ENCODE measurements at regions not wholly inside any gene's neighbourhood (a gene's known extent, or its start where the extent isn't known, plus 50 kb on each side); places are given as distances from the start of the nearest gene placed in this dataset.

DNA sequence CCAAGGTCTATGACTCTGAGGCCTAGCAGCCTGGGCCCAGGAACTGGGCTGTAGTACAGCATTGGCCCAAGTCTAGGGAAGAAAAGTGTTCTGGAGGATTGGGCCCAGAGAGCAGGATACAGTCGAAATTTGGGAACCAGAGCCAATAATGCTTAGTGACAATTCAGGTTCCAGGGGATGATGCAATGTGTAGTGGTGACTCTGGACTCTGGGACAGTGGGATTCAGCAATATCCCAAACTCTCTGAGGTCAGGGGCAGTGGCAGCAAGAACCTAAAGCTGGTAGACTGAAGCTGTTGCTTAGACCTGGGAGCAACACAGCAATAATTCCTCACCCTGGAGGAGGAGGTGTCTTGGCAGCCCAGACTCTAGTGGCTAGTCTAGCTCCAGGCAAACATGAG lies 545.5 kb upstream of the ARGLU1 start:
- DNase-seq (ENCODE audit: low read depth in 2 of 2), result no peak

DNA sequence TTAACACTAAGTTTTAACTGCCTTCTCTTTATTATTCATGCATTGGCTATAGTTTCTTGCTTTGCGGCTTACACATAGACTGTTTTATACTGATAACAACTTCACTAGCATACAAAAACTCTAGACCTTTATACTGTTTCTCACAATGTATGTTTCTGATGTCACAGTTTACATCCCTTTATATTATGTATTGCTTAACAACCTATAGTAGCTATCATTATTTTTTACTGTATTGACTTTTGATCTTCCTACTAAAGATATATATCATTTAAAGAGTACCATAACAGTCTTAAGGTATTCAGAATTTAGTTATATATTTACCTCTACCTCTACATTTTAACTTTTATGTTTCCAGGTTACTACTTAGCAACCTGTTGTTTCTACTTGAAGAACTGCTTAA lies 543.3 kb upstream of the ARGLU1 start:
- DNase-seq (ENCODE audit: low read depth in 2 of 2), result no peak

DNA sequence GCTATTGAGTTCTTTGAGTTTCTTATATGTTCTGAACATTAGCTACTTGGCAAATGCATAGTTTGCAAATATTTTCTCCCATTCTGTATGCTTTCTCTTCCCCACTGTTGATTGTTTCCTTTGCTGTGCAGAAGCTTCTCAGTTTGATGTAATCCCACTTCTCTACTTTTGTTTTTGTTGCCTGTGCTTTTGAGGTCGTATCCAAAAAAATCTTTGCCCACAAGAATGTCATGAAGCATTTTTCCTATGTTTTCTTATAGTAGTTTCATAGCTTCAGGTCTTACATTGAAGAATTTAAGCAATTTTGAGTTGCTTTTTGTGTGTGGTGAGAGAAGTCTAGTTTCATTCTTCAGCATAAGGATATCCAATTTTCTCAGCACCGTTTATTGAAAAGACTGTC lies 536.7 kb upstream of the ARGLU1 start:
- no peak for DNase-seq (ENCODE audit: low read depth in 2 of 2)

GRCh38 chr13:107102676-107103075 lies 534.7 kb upstream of the ARGLU1 start:
- no peak for DNase-seq (ENCODE audit: low read depth in 2 of 2)

DNA sequence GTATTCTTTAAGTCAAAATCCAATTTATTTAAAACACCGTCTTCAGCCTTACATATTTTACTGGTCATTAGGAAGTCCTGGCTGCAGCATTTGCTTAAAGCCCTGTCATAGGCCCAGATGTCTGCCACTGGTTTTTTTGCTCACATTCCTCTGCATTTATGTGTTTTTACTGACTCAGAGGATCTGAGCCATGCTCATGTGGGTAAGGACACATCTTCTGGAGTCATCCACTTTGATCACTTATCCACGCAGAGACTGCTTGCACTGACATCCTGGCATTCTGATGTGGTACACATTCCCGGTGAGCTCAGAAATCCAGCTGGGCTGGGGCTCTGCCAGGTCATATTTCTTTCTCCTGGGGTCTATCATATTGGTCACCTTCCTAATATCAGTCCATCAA lies 531.7 kb upstream of the ARGLU1 start:
- DNase-seq (ENCODE audit: low read depth in 2 of 2), result no peak

DNA sequence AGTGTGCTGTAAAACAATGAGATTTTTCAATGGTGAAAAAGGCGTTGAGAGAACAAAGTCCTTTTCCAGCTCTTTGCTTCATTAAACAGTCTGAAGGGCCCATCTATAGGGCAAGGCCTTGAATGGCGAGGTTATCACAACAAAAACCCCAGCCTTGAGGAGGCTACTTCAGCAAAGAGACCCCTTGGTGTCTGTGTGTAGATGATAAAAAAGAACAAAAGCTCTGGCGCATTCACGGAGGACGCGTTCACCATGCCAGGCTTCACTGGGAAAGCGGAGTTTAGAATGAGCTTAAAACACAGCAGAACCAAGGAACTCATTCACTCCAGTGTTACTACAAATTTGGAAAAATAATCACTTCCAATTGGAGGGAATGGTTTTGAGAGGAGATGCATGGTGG lies 530.0 kb upstream of the ARGLU1 start:
- DNase-seq (ENCODE audit: low read depth in 2 of 2), result no peak

GRCh38 chr13:107095876-107096275 lies 527.9 kb upstream of the ARGLU1 start:
- DNase-seq (ENCODE audit: low read depth in 2 of 2), result no peak

DNA sequence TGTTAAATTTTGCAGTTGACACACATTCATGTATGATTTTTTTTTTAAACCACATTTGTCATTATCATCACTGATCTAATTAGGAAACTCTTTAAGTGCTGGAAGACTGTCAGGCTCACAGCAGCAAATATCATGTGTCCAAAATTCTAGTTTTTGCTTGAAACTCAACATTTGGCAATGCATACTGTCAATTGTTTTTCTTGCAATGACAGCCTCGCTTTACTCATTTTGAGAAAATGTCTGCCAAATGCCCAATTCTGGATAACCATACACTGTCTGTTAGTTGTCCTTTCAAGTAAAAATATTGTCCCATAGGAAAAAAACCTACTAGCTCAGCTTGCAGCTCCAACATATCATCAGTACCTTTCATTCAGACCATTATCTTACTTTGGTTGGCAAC lies 523.9 kb upstream of the ARGLU1 start:
- DNase-seq (ENCODE audit: low read depth in 2 of 2), result no peak

DNA sequence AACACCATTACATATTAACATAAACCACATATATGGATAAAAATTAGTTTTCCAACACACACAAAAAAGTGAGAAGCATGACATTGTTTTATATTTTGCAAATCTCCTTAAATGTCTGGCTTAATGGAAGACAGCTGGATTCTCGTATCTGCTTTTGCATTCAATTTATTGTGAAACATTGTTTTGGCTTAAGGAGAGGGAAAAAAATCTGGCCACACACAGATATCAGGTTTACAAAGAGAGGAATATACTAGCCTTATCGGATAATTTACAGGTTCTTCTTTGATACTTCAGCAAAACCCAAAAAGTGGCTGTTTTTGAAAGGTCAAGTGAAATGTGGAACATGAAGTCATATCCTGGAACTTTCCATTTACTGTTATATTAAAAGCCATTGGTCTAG lies 523.5 kb upstream of the ARGLU1 start:
- DNase-seq (ENCODE audit: low read depth in 2 of 2), result no peak

GRCh38 chr13:107088061-107088460 lies 520.1 kb upstream of the ARGLU1 start:
- DNase-seq (ENCODE audit: low read depth in 2 of 2), result no peak

DNA sequence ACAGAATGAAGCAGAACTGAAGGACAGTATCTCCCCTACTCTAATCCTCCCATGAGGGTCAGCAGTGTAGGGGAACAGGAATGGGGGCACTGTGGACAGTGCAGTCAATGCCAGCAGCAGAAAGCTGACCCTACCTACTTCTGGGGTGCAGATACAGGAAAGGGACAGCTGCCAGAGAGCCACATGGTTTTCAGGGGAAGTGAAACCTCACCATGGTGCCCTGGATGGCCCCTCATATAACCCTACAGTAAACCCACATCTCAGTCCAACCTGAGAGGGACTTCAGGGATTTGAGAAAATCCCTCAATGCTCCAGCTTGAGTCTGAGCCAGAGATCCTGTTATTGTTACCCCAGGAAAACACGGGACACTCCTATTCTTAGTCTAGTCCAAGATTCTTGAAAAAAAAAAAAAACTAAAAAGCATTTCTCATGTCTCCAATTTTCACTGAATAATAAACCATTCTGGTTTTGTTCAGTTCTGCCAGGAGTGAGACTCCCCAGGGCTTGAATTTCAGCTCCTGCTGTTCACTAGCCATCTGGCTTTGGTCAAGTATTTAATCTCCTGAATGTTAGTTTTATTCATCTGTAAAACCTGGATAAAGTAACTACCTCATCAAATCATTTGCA lies 511.6 kb upstream of the ARGLU1 start:
- DNase-seq (ENCODE audit: low read depth in 2 of 2), result no peak

GRCh38 chr13:107078229-107078765 lies 510.4 kb upstream of the ARGLU1 start:
- DNase-seq (ENCODE audit: low read depth in 2 of 2), result no peak

DNA sequence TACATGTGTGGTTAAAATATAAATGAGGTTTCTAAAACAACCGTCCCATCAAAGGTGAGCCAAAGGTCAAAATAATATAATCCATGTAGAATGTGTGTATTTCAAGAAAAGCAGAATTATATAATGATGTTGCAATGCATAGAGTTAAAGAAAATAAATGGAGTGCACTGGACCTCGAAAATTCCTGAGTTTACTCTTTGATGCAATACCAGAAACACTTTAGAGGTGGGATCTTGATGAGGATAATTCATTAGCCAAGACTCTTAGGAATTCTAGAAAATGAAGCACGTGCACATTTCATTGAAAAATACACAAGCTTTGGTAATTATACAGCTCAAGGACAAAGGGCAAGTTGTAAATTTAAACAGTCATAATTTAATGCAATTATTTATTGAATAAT lies 508.9 kb upstream of the ARGLU1 start:
- DNase-seq (ENCODE audit: low read depth in 2 of 2), result no peak

- no peak for DNase-seq (ENCODE audit: low read depth in 2 of 2)
Measured at GRCh38 chr13:107075576-107075975, 507.6 kb upstream of the ARGLU1 start.

DNA sequence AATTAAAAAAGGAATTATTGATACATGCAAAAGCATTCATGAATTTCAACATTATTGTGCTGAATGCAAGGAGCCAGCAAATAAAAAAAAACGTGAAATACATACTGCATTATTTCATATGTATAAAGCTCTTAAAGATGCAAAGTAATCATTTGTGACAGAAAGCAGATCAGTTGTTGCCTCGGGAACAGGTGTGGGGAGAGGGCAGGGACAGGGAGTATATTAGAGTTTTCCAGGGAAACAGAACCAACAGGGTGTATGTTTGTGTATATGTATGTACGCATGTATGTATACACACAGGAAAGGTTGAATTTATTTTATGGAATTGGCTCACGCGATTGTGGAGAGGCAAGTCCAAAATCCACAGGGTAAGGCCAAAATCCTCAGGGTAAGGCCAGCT lies 502.9 kb upstream of the ARGLU1 start:
- no peak for DNase-seq (ENCODE audit: low read depth in 2 of 2)

GRCh38 chr13:107069108-107069776 lies 501.3 kb upstream of the ARGLU1 start:
- DNase-seq (ENCODE audit: low read depth in 2 of 2), result no peak

GRCh38 chr13:107067381-107067780 lies 499.4 kb upstream of the ARGLU1 start:
- DNase-seq (ENCODE audit: low read depth in 2 of 2), result no peak

GRCh38 chr13:107066355-107066754 lies 498.4 kb upstream of the ARGLU1 start:
- no peak for DNase-seq (ENCODE audit: low read depth in 2 of 2)

- DNase-seq (ENCODE audit: low read depth in 2 of 2), result no peak
Measured at GRCh38 chr13:107065036-107065435, 497.1 kb upstream of the ARGLU1 start.

DNA sequence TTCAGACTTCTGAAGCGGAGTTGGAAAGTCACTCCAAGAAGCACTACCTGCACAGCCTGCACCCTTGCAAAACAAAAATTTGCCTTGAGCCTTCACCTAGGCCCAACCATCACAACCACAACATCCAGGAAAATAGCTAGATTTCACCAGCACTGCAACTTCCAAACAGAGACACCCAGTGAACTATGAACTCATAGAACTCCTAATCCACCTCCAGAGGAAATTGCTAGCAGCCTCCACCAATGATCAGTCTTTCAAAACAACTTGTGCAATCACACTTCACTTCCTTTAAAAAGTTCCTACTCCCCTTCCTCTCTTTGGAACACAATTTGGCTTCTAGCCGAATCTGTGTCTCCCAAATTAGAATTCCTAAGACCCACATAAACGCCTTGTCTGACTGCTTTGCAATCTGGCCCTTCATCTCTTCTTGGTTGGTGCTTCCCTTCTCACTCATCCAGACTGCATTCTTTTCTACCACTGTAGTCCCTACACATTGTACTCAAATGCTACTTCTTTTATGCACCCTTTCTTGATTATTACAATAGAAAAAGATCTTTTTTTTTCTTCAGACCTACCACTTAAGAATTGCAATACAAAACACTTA lies 489.2 kb upstream of the ARGLU1 start:
- DNase-seq (ENCODE audit: low read depth in 2 of 2), result no peak

GRCh38 chr13:107043021-107043956 lies 475.4 kb upstream of the ARGLU1 start:
- no peak for DNase-seq (ENCODE audit: low read depth in 2 of 2)

DNA sequence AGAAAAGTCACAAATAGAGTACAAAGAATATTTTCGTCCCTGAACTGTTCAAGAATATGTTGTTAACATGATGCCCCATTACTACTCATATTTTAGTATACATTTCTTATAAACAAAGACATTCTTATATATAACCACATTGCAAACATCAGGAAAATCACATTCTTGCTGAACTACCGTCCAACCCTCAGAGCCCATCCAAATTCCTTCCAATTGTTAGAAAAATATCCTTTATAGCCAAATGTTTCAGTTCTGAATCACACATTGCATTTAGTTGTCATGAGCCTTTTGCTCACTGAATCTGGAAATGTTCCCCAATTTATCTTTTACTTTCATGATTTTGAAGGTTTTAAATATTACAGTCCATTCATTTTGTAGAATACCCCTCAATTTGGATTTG lies 467.8 kb upstream of the ARGLU1 start:
- DNase-seq (ENCODE audit: low read depth in 2 of 2), result no peak
